ENCODE measurements at regions not wholly inside any gene's neighbourhood (a gene's known extent, or its start where the extent isn't known, plus 50 kb on each side); places are given as distances from the start of the nearest gene placed in this dataset.

DNA sequence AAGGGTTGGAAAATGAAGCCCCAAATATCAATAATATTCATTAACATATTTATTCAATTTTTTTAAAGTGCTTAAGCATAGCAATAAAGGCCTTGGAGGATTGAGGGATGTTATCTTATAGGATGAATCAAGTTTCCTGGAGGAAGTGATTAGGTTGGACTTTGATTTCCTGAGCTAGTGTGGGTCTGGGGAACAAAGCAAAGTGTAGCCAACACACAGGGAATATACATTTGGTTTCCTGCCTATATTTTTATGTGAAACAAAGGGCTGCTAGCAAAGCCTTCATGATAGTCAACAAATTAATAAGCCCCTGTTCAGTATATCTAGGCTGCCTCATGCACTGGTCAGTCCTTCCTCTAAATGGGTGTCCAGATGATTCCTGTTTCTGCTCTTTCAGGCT lies 261.1 kb upstream of the IL12A start:
- no peak for TF ChIP-seq POLR2A (IDR thresholded peaks at IDR 0.05)
- TF ChIP-seq, protein P1, sequence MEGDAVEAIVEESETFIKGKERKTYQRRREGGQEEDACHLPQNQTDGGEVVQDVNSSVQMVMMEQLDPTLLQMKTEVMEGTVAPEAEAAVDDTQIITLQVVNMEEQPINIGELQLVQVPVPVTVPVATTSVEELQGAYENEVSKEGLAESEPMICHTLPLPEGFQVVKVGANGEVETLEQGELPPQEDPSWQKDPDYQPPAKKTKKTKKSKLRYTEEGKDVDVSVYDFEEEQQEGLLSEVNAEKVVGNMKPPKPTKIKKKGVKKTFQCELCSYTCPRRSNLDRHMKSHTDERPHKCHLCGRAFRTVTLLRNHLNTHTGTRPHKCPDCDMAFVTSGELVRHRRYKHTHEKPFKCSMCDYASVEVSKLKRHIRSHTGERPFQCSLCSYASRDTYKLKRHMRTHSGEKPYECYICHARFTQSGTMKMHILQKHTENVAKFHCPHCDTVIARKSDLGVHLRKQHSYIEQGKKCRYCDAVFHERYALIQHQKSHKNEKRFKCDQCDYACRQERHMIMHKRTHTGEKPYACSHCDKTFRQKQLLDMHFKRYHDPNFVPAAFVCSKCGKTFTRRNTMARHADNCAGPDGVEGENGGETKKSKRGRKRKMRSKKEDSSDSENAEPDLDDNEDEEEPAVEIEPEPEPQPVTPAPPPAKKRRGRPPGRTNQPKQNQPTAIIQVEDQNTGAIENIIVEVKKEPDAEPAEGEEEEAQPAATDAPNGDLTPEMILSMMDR (IDR thresholded peaks at IDR 0.05): no peak
- H3K4me1 ChIP-seq (replicated peaks in 1 of 2): no peaks in the 10 kb centered on the region
- intact Hi-C loops (cut with DNase I): no loop called here

GRCh38 chr3:159731254-159731653 lies 257.4 kb upstream of the IL12A start:
- no peak for DNase-seq
- no peak overlapping the region for H3K27ac ChIP-seq
- no peaks in the 10 kb centered on the region for H3K36me3 ChIP-seq (replicated peaks in 1 of 2)
- H3K9me3 ChIP-seq (replicated peaks in 1 of 3): no peaks in the 10 kb centered on the region
- no peak for TF ChIP-seq POLR2A (IDR thresholded peaks at IDR 0.05)
- TF ChIP-seq, protein P1 (IDR thresholded peaks at IDR 0.05): no peak
- no peaks in the 10 kb centered on the region for H3K4me1 ChIP-seq (replicated peaks in 1 of 2)
- intact Hi-C loops (cut with DNase I): no loop called here
- WGBS, 4 donors: 77 to 85% (median 78%) methylated on average over 6 of the region's 6 CpGs
- no peaks in the 10 kb centered on the region for H3K27me3 ChIP-seq
- no peak overlapping the region for H3K4me3 ChIP-seq

More for the DNA sequence above, 261.1 kb upstream of the IL12A start:
- no peaks in the 10 kb centered on the region for H3K36me3 ChIP-seq (replicated peaks in 1 of 2)
- no peaks in the 10 kb centered on the region for H3K9me3 ChIP-seq (replicated peaks in 1 of 3)
- no peaks in the 10 kb centered on the region for H3K27me3 ChIP-seq
- no peak overlapping the region for H3K27ac ChIP-seq
- H3K4me3 ChIP-seq: no peak overlapping the region
- DNase-seq: no peak

GRCh38 chr3:159732172-159733111 lies 256.2 kb upstream of the IL12A start:
- TF ChIP-seq, protein P1 (IDR thresholded peaks at IDR 0.05): no peak
- TF ChIP-seq POLR2A (IDR thresholded peaks at IDR 0.05): no peak
- no peaks in the 10 kb centered on the region for H3K4me1 ChIP-seq (replicated peaks in 1 of 2)
- 28 to 44% (median 29%) methylated on average over 6 of the region's 6 CpGs for WGBS, 4 donors
- H3K27ac ChIP-seq: no peak overlapping the region
- DNase-seq: no peak
- H3K4me3 ChIP-seq: no peak overlapping the region
- no peaks in the 10 kb centered on the region for H3K36me3 ChIP-seq (replicated peaks in 1 of 2)
- no peaks in the 10 kb centered on the region for H3K9me3 ChIP-seq (replicated peaks in 1 of 3)
- no peaks in the 10 kb centered on the region for H3K27me3 ChIP-seq
- intact Hi-C loops (cut with DNase I): no loop called here

- Histone ChIP-seq H3K36me3 (replicated peaks in 1 of 2) (no peaks in the 10 kb centered on the region), H3K9me3 (replicated peaks in 1 of 3) (no peaks in the 10 kb centered on the region), H3K27ac (no peak overlapping the region), H3K4me3 (no peak overlapping the region), H3K4me1 (replicated peaks in 1 of 2) (no peaks in the 10 kb centered on the region), H3K27me3 (no peaks in the 10 kb centered on the region)
- TF ChIP-seq, protein P1 (IDR thresholded peaks at IDR 0.05): no peak
- no peak for TF ChIP-seq POLR2A (IDR thresholded peaks at IDR 0.05)
- WGBS, 4 donors: 50 to 67% (median 59%) methylated on average over 5 of the region's 5 CpGs
- intact Hi-C loops (cut with DNase I): no loop called here
- DNase-seq: no peak
Measured at GRCh38 chr3:159733194-159733860, 255.3 kb upstream of the IL12A start.

All from adrenal gland (tissue), 9 donors.